Cardiac septum (tissue), 1 donor: ENCODE measurements at regions not wholly inside any gene's neighbourhood (a gene's known extent, or its start where the extent isn't known, plus 50 kb on each side); places are given as distances from the start of the nearest gene placed in this dataset.

Experiments
- DNase-seq: peaks from one replicate; pipeline ENCODE4 v3.0.0-alpha.2; 2020; ENCODE audit warnings: low spot score
- intact Hi-C: fragments of 100-400 bp; cut with DNase I; formaldehyde crosslinking; loops from one replicate; pipeline ENCODE4 v1.14.0; 2022
- donor health status: DM: no; HTN: no; CAD: no.

DNA sequence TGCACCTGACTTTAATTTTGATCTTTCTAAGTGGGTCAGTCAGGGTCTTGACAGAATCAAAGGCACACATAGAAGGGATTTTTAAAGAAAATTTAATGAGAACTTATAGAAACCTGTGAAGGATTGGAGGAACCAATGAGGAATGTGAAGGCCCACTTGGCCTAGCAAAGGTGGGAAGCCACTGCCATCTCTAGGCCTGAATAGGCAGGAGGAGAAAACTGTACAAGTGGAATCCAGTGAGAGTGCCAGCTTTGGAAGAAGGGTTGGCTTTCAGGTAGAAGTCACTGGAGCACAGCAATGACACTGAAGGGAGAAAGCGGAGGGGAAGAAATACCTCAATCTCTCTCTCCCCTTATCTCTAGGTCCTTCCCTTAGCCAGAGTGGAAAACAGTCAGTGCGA is 380.7 kb upstream of the KCNMB2 start:
- intact Hi-C loops, result no loop called here
- DNase-seq, result no peak

DNA sequence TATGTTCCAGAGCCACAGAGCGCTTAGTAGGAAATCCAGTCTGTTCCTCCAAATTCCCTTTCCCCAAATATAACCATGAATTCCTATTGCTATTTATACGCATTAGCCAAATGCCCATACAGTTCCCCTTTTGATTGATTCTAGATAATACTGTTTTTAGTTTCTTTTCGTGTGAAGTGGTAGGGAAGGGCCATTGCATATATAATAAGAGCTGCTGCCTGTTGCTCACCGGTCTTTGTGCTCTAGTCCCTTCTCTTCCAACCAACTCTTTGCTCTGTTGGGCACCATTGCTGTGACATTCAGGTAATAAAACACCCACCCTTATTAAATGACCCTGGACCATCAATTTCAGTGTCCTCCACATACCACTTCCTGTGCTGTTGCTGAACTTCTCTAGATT is 379.9 kb upstream of the KCNMB2 start:
- intact Hi-C loops, result no loop called here
- DNase-seq, result no peak

DNA sequence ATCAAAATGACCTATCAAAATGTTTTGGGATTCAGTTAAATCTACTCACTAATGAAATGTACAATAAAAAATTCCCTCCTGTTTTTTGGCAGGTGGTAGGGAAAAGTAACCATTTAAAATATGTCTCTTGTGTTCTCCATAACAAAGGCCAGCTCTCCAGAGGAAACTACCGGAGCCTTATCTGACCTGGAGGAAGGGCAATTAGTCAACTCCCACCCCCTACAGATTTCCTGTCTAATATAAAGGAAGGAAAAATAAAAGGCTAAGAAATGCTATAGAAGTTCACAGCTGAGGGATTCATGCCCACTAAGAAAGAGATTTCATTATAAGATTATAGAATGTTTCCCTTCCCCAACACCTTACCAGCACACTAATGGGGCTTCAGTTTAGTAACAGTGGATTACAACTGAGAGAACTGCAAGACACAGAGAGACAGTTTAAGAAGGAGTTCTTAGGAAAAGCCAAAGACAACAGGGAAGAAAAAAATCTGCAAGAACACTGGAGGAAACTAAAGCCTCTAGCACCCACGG is 376.5 kb upstream of the KCNMB2 start:
- intact Hi-C loops, result no loop called here
- DNase-seq, result no peak

DNA sequence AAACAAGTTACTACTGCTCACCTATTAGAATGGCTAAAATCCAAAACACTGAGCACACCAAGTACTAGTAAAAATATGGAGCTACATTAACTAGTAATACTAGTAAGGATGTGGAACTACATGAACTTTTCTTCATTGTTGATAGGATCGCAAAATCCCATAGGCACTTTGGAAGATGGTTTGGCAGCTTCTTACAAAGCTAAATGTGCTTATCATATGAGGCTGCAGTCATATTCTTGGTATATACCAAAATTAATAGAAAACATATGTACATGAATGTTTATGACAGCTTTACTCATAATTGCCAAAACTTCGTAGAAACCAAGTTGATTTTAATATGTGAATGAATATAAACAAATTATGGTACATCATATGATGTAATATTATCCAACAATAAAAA is 366.8 kb upstream of the KCNMB2 start:
- DNase-seq, result no peak
- intact Hi-C loops, result no loop called here

DNA sequence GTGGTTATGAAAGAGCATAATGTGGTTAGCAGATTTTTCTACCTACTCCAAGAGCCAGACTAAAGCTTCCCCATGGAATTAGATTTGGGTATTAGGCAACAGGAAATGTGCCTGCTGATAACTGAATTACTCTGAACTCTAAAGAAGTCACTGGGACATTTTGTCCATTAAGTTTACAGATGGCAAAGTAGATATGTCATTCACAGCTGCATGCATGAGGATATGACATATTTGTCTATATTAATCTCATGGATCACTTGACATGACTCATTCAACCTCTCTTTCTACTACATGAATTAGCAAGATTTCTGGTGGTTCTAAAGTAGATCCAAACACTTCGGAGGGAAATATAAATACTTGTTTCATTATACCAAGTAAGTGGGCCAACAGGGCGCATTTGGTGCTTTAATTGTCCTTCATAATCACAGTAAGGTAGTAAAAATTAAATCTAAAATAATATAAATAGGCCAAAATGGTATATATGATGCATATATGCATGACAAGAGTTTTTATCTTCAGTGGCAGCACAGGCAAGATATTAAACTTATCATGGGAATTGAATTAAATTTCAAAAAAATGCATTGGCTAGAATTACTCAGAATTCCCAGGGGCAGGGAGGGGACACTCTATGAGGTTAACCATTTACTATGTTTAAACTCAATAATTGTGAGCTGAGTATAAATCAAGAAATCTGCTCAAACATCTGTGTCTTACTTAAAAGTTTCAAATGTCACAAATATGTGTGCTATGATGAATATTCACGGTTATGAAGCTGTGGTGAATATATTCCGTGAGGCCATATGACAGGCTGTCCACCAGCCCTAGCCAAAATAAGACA is 365.3 kb upstream of the KCNMB2 start:
- intact Hi-C loops, result loop anchor here (10.0 kb wide), 1 partner anchor 144 kb away; no protein-coding TSS in a partner anchor
- no peak for DNase-seq

DNA sequence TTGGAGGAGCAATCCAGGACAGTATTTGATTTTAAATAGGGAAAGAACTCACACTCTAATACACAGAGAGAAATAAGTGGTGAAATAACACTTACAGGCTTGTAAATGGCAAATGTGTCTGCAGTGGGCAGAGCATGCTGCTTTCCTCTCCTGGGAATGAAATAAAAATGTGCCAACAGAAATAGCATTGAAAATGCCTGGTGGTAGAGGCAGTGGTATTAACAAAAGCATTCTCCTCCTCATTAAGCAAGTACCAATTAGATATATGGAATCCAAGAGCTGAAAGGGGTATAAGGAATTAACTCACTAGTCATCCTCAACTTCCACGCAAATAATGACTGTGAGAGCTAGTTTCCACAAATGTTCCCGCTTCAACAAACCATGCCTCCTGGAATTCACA is 364.1 kb upstream of the KCNMB2 start:
- intact Hi-C loops, result loop anchor here (10.0 kb wide), 1 partner anchor 143 kb away; no protein-coding TSS in a partner anchor
- no peak for DNase-seq

DNA sequence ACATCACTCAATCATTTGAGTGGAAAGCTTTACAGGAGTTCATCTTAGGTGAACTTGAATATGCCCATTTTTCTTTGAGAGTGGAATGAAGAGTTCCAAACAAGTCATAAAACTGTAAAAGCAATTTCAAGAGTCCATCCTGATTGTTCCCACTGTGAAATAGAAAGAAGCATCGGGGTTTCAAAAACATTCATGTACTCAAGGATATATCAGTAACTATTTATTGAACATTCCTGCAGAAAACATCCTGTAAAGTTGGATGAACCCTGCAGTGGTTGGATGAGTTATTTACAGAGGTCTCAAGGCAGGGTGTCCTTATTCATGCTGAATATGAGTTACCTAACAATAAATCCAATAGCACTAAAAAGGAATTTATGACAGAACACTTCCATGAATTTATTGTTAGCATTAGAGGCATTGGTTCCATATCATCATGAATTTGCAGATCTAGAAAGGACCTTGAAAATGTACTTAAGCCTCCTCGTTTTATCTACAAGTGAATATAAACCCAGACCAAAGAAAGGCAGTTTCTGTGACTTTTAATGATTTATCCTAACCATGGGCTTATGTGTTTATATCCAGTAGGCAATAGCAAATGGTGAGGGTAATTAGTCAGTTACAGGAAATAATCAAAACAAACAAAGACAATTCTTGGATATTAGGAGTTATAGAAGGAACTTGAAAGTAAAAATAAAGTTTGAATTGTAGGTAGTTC is 361.9 kb upstream of the KCNMB2 start:
- intact Hi-C loops, result loop anchor here (10.0 kb wide), 1 partner anchor 140 kb away; no protein-coding TSS in a partner anchor
- DNase-seq, result no peak

DNA sequence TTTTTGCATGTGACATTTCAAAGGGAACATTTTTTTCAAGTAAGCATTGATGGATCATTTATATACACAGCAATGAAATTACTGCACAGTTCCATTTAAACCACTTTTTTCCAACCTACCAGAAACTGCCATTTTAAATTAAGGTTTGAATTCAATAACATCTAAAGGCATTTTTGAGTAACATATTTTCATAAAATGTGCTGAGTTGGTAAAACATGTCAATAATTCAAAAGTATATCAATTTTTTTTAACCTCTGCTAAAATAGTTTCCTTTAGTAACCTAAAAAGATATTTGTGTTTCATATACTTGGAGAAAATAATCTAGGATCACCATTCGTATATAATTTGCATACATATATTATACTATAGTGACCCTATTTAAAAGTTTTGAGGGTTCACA is 355.1 kb upstream of the KCNMB2 start:
- intact Hi-C loops, result no loop called here
- no peak for DNase-seq

DNA sequence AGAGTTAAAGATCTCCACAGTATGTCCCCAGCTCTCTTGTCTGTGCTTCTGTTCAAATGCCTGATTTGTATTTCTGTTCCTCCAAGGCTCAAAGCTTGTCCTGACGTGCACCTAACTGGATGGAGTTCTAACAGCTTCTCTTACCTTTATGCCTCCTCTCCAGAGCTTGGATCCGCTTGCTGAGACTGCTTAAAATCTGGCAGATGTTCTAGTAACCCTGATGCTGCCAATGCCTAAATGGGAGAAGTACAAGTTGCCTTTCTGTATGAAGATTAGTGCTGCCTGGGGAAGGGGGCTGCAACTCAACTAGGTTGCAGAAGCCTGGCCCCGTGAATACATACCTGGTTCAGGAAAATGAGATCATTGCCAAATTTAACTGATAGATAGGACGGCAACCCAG is 354.5 kb upstream of the KCNMB2 start:
- no peak for DNase-seq
- intact Hi-C loops, result no loop called here

DNA sequence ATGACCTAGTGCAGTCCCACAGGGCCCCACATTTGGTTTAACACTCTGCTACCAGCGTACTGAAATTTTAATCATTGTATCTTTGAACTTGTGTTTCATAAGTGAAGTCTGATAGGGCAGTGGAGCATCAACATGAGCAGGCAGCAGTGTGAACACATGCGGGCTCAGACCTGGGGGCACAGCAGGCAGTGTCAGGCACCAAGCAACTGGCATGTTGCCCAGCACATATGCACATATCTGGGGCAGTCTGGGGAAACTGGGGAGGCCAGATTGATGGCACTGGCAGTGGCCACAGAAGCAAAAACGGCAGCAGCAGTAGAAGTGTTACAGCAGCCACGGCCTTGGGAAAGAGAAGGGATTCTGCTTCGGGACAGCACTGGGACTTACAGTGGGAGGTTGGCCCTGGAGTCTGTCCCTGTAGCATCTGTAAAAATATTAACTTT is 353.9 kb upstream of the KCNMB2 start:
- DNase-seq, result no peak
- intact Hi-C loops, result no loop called here

DNA sequence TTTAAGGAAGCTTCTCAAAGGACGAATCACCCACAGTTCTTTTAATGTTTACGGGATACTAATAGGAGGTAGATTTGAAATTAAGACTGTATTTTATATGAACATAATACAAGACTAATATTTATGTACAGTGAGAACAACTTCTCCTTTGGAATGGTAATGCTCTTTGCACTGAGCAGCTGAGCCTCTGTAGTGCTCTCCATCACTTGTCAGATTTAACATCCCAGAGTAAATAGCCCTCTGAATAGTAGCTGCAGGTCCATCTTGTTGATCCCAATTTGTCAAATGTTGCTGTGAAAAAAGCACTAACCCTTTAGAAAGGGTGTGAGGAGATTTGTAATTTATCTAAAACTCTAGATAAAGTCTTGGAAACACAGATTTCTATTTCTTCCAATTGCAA is 351.4 kb upstream of the KCNMB2 start:
- intact Hi-C loops, result no loop called here
- no peak for DNase-seq

DNA sequence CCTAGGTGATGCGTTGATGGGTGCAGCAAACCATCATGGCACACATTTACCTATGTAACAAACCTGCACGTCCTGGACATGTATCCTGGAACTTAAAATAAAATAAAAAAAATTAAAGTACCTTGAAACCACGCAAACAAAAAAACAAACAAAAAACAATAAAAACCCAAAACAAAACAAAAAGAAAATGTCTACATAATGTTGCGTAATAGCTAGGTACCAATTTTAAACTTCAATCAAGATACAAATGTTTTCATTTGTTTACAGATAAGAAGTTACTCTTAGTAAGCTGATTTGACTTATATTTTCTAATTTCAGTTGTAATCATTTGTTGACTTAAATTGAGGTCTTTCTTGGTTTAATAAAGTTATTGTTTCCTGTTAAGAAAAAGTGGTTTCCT is 349.6 kb upstream of the KCNMB2 start:
- intact Hi-C loops, result no loop called here
- no peak for DNase-seq

DNA sequence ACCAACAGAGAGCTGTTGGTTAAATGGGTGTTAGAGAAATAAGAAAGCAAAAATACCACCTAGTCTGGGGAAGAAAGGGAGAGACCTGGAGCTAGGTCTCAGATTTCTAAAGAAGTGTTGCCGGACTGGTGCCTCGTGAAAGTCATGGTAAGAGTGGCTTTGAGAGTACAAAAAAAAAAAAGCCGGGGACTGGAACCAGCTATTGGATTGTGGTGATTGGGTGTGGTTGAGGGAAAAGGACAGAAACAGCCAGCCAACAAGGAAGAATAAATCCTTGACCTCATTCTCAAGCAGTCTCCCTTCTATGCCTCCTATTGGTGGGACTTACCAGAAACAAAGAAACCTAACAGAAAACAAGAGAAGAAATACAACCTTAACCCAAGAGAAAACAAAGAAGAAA is 346.4 kb upstream of the KCNMB2 start:
- no peak for DNase-seq
- intact Hi-C loops, result loop anchor here (10.0 kb wide), 1 partner anchor 105 kb away; no protein-coding TSS in a partner anchor

DNA sequence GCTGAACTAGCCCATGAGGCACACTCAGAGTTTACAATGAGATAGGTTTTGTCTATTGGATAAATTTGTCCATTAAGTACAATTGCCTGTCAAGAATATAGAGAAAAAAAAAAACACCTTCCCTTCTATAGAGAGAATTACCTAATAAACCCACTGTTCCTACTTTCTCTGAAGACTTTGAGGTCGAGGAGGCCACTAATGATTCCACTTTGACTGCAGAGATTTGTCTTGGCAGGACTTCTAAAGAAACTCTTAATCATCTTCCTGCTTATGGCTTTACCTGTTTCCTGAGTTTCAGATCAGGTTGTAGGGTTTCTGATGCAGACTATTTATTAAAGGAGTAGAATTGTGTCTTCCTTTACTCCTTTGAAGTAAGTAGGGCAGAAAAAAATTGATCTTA is 342.4 kb upstream of the KCNMB2 start:
- DNase-seq, result no peak
- intact Hi-C loops, result loop anchor here (10.0 kb wide), 1 partner anchor 109 kb away; no protein-coding TSS in a partner anchor

DNA sequence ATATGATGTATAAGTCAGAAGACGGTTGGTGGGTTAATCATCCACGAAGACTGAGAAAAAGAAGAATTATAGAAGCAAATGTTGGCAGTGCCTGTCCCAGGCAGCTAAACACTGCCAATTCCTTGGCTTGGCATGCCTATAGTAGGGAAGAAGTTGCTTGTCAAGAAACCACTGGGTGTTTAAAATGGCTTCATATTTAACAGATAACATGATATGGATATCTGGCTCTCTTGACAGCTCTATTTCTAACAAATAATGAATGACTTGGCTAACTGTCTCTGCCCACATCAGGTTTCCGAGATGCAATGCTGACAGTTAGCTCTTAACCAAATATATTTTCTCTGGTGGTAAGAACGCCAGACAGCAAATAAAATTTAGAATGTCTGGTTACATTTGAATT is 341.7 kb upstream of the KCNMB2 start:
- no peak for DNase-seq
- intact Hi-C loops, result loop anchor here (10.0 kb wide), 1 partner anchor 110 kb away; no protein-coding TSS in a partner anchor

DNA sequence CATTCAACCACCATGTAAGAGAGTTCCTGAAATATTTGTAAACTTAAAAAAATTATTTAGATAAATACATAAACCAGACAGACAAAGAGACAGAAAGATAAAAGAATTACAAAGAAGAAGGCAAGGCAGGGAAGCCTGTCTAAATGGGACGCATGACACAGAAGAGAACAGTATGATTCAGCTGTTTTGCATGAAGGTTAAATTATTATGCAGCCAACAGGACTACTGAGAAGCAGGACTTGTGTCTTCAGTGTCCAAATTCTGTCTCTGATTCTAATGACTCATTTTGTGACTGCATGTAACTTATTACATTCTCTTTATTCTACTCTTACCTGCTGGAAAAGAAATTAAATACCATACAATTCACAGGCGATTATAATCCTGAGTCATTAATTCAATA is 340.4 kb upstream of the KCNMB2 start:
- intact Hi-C loops, result loop anchor here (10.0 kb wide), 1 partner anchor 111 kb away; no protein-coding TSS in a partner anchor
- no peak for DNase-seq

DNA sequence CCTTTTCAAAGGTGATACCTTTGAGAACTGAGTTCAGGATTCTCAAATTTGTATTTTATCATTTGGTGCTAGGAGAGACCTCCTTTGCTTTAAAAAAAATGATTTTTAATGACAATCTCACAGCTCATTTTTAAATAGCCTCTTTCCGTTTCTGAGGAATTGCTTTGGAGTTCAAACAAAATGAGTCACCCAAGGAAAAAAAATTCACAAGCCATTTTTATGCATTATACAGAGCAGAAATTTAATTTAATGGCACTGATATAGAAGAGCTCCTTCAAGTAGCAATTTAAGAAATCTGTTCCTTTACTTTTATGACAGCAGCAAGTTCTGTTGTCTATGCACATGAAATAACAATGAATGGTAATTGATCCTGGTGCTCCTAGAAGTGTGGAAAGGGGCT is 337.9 kb upstream of the KCNMB2 start:
- no peak for DNase-seq

DNA sequence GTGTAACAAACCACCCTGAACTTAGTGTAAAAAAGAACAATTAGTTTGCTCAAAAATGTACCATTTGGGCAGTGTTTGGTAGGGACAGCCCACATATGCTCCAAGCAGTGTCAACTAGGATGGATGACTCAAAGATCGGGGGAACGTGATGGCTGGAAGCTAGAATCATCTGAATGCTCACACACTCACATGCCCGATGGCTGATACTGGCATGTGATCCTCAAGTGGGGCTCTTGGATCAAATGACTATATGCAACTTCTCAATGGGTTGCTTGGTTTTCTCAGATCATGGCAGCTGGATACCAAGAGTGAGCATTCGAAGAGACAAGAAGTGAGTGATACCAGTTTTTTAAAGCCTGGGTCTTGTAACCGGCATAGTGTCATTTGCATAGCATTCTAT is 335.9 kb upstream of the KCNMB2 start:
- intact Hi-C loops, result no loop called here
- DNase-seq, result no peak

More for the DNA sequence above, 337.9 kb upstream of the KCNMB2 start:
- intact Hi-C loops, result loop anchor here (10.0 kb wide), 1 partner anchor 114 kb away; no protein-coding TSS in a partner anchor

DNA sequence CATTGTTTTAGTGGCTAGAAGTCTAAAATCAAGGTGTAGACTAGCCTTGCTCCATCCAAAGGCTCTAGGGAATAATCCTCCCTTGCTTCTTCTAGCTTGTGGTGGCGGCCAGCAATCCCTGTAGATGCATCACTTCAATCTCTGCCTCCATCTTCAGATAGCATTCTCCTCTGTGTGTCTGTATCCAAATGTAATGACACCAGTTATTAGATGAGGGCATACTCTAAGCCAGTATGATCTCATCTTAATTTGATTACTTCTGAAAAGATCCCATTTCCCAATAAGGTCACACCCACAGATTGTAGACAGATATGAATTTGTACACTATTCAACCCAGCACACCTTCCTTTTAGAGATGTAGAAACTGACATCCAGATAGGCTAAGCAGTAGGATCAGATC is 334.5 kb upstream of the KCNMB2 start:
- intact Hi-C loops, result no loop called here
- DNase-seq, result no peak

DNA sequence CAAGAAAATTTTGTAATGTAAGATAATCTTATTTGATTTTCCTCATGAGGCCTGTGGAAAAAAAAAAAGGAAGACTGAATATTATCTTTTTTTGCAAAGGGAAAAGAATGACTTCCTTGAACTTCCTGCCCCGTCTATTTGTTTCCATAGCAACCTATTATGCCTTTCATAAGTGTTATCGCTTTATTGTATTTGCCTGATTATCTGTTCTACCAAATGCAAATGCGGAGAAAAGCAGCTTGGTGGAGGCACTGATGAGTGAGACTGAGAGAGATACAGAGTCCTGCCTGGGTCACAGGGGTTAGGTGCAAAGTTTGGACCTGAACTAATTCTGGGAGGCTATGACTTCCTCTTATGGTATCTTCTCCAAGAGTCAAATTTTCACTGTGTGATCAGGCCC is 334.0 kb upstream of the KCNMB2 start:
- DNase-seq, result no peak
- intact Hi-C loops, result no loop called here
